Astrocyte (in vitro differentiated cells and primary cell): ENCODE measurements at regions not wholly inside any gene's neighbourhood (a gene's known extent, or its start where the extent isn't known, plus 50 kb on each side); places are given as distances from the start of the nearest gene placed in this dataset.

Source experiments
- CTCF ChIP-seq: IDR thresholded peaks from 2 replicates; pipeline ENCODE4 v1.5.1; 2011; ENCODE audit warnings: low read depth, mild to moderate bottlenecking, inconsistent platforms, low read length, moderate library complexity; ENCODE audit not compliant: insufficient read depth
- EZH2 ChIP-seq: IDR thresholded peaks from 2 replicates; pipeline ENCODE4 v1.6.1; 2012; ENCODE audit warnings: mild to moderate bottlenecking, low read length, inconsistent platforms; ENCODE audit not compliant: insufficient read depth

GRCh38 chr4:34939073-34939472 lies 1305.2 kb downstream of the ARAP2 start:
- TF ChIP-seq CTCF (no peak), EZH2 (no peak)
